ENCODE measurements at regions not wholly inside any gene's neighbourhood (a gene's known extent, or its start where the extent isn't known, plus 50 kb on each side); places are given as distances from the start of the nearest gene placed in this dataset.
"Not testable (repeated sequence)": the region's sequence is repeated elsewhere in the genome, so short reads cannot be mapped to it uniquely, and the experiment has no call there.

GRCh38 chr2:40690036-40690435, 238.1 kb upstream of the SLC8A1 start:
- DNase-seq (ENCODE audit: low read depth in 2 of 2): no peak

GRCh38 chr2:40690525-40690924, 238.6 kb upstream of the SLC8A1 start:
- DNase-seq (ENCODE audit: low read depth in 2 of 2): no peak

- DNase-seq (ENCODE audit: low read depth in 2 of 2): no peak
Measured at GRCh38 chr2:40700231-40700954, 248.5 kb upstream of the SLC8A1 start.

GRCh38 chr2:40712197-40712894, 260.5 kb upstream of the SLC8A1 start:
- not testable (repeated sequence) for DNase-seq (ENCODE audit: low read depth in 2 of 2)

- DNase-seq (ENCODE audit: low read depth in 2 of 2): no peak
Measured at GRCh38 chr2:40716879-40717278, 265.0 kb upstream of the SLC8A1 start.

GRCh38 chr2:40719414-40719813, 267.5 kb upstream of the SLC8A1 start:
- no peak for DNase-seq (ENCODE audit: low read depth in 2 of 2)

- no peak for DNase-seq (ENCODE audit: low read depth in 2 of 2)
Measured at GRCh38 chr2:40721595-40721994, 269.7 kb upstream of the SLC8A1 start.

- DNase-seq (ENCODE audit: low read depth in 2 of 2): no peak
Measured at GRCh38 chr2:40723194-40723593, 271.3 kb upstream of the SLC8A1 start.

GRCh38 chr2:40725040-40725439, 273.1 kb upstream of the SLC8A1 start:
- DNase-seq (ENCODE audit: low read depth in 2 of 2): no peak

- DNase-seq (ENCODE audit: low read depth in 2 of 2): no peak
Measured at GRCh38 chr2:40725950-40726349, 274.1 kb upstream of the SLC8A1 start.

- no peak for DNase-seq (ENCODE audit: low read depth in 2 of 2)
Measured at GRCh38 chr2:40734797-40735196, 282.9 kb upstream of the SLC8A1 start.

- no peak for DNase-seq (ENCODE audit: low read depth in 2 of 2)
Measured at GRCh38 chr2:40737180-40737579, 285.3 kb upstream of the SLC8A1 start.

GRCh38 chr2:40740419-40740818, 288.5 kb upstream of the SLC8A1 start:
- DNase-seq (ENCODE audit: low read depth in 2 of 2): no peak

GRCh38 chr2:40741532-40741931, 289.6 kb upstream of the SLC8A1 start:
- no peak for DNase-seq (ENCODE audit: low read depth in 2 of 2)

- no peak for DNase-seq (ENCODE audit: low read depth in 2 of 2)
Measured at GRCh38 chr2:40746191-40746590, 294.3 kb upstream of the SLC8A1 start.

- no peak for DNase-seq (ENCODE audit: low read depth in 2 of 2)
Measured at GRCh38 chr2:40751981-40752380, 300.1 kb upstream of the SLC8A1 start.

- DNase-seq (ENCODE audit: low read depth in 2 of 2): no peak
Measured at GRCh38 chr2:40752796-40753195, 300.9 kb upstream of the SLC8A1 start.

- DNase-seq (ENCODE audit: low read depth in 2 of 2): no peak
Measured at GRCh38 chr2:40754912-40755311, 303.0 kb upstream of the SLC8A1 start.

- no peak for DNase-seq (ENCODE audit: low read depth in 2 of 2)
Measured at GRCh38 chr2:40758401-40759155, 306.7 kb upstream of the SLC8A1 start.

GRCh38 chr2:40760071-40760666, 308.3 kb upstream of the SLC8A1 start:
- DNase-seq (ENCODE audit: low read depth in 2 of 2): no peak

- no peak for DNase-seq (ENCODE audit: low read depth in 2 of 2)
Measured at GRCh38 chr2:40773291-40773690, 321.4 kb upstream of the SLC8A1 start.

GRCh38 chr2:40783704-40784103, 331.8 kb upstream of the SLC8A1 start:
- no peak for DNase-seq (ENCODE audit: low read depth in 2 of 2)
